ENCODE measurements at regions not wholly inside any gene's neighbourhood (a gene's known extent, or its start where the extent isn't known, plus 50 kb on each side); places are given as distances from the start of the nearest gene placed in this dataset.

GRCh38 chr10:128489324-128490247 is 363.4 kb upstream of the MKI67 start:
- no peak for DNase-seq
- H3K27ac Mint-ChIP-seq, result no peak overlapping the region
- no peak overlapping the region for H3K4me3 Mint-ChIP-seq
- no peaks in the 10 kb centered on the region for H3K36me3 Mint-ChIP-seq (ENCODE audit: low read depth)
- peaks cover 9% of the 10 kb centered on the region for H3K27me3 Mint-ChIP-seq (ENCODE audit: low read depth, poor library complexity)
- H3K9me3 Mint-ChIP-seq, result peaks cover 7% of the 10 kb centered on the region
- TF ChIP-seq CTCF (IDR thresholded peaks at IDR 0.05), result no peak
- peaks cover 4% of the 10 kb centered on the region for H3K4me1 Mint-ChIP-seq

GRCh38 chr10:128491686-128492085 is 365.5 kb upstream of the MKI67 start:
- no peak for TF ChIP-seq CTCF (IDR thresholded peaks at IDR 0.05)
- H3K4me3 Mint-ChIP-seq, result no peak overlapping the region
- H3K9me3 Mint-ChIP-seq, result peaks cover 7% of the 10 kb centered on the region
- H3K27me3 Mint-ChIP-seq (ENCODE audit: low read depth, poor library complexity), result peaks cover 13% of the 10 kb centered on the region
- H3K36me3 Mint-ChIP-seq (ENCODE audit: low read depth), result no peaks in the 10 kb centered on the region
- H3K4me1 Mint-ChIP-seq, result peaks cover 13% of the 10 kb centered on the region
- DNase-seq, result no peak
- H3K27ac Mint-ChIP-seq, result no peak overlapping the region

- Mint-ChIP-seq H3K27me3 (ENCODE audit: low read depth, poor library complexity) (peaks cover 13% of the 10 kb centered on the region), H3K4me1 (peaks cover 27% of the 10 kb centered on the region), H3K9me3 (peaks cover 4% of the 10 kb centered on the region), H3K36me3 (ENCODE audit: low read depth) (no peaks in the 10 kb centered on the region), H3K27ac (no peak overlapping the region), H3K4me3 (no peak overlapping the region)
- no peak for TF ChIP-seq CTCF (IDR thresholded peaks at IDR 0.05)
- DNase-seq, result no peak
Measured at GRCh38 chr10:128493811-128494210, 367.6 kb upstream of the MKI67 start.

- Mint-ChIP-seq H3K4me1 (peaks cover 27% of the 10 kb centered on the region), H3K27me3 (ENCODE audit: low read depth, poor library complexity) (peaks cover 13% of the 10 kb centered on the region), H3K36me3 (ENCODE audit: low read depth) (no peaks in the 10 kb centered on the region), H3K27ac (no peak overlapping the region), H3K4me3 (no peak overlapping the region), H3K9me3 (peaks cover 4% of the 10 kb centered on the region)
- no peak for TF ChIP-seq CTCF (IDR thresholded peaks at IDR 0.05)
- no peak for DNase-seq
Measured at GRCh38 chr10:128494665-128495064, 368.4 kb upstream of the MKI67 start.

- no peak overlapping the region for H3K27ac Mint-ChIP-seq
- H3K9me3 Mint-ChIP-seq, result peaks cover 2% of the 10 kb centered on the region
- H3K36me3 Mint-ChIP-seq (ENCODE audit: low read depth), result no peaks in the 10 kb centered on the region
- no peak for TF ChIP-seq CTCF (IDR thresholded peaks at IDR 0.05)
- H3K4me1 Mint-ChIP-seq, result peaks cover 22% of the 10 kb centered on the region
- no peak for DNase-seq
- peaks cover 16% of the 10 kb centered on the region for H3K27me3 Mint-ChIP-seq (ENCODE audit: low read depth, poor library complexity)
- H3K4me3 Mint-ChIP-seq, result no peak overlapping the region
Measured at GRCh38 chr10:128497660-128498377, 371.6 kb upstream of the MKI67 start.
